HepG2 (cell line): ENCODE measurements at regions not wholly inside any gene's neighbourhood (a gene's known extent, or its start where the extent isn't known, plus 50 kb on each side); places are given as distances from the start of the nearest gene placed in this dataset.

Experiments
- ATAC-seq: fragments of 200-7000 bp; cut with Tn5 transposase; 3 replicates; pipeline ENCODE4 v1.9.1; 2020; ENCODE audit warnings: mild to moderate bottlenecking, moderate library complexity
- BruUV-seq: library from RNA; stranded (reverse); fragments of 400-500 nt; replicated peaks from 2 replicates; lab custom pipeline; 2021; lab: Mats Ljungman, UMichigan
- CTCF ChIA-PET: fragments of 300-600 bp; formaldehyde crosslinking; extraction: SDS; loops from one replicate; lab custom pipeline; 2021; ENCODE audit warnings: low total read pairs, inconsistent platforms, low intra/inter-chr PET ratio; lab: Yijun Ruan, JAX
- POLR2A ChIA-PET: fragments of 350-600 bp; sonication (Branson Sonifier 250); formaldehyde crosslinking; loops from one replicate; lab custom pipeline; 2020; ENCODE audit warnings: antibody characterized with exemption, inconsistent platforms; lab: Yijun Ruan, JAX
- DNase-seq: peaks from one replicate; pipeline ENCODE4 v3.0.0-alpha.2; 2015; ENCODE audit warnings: low spot score
- FAIRE-seq: peaks from 3 replicates; lab custom pipeline; 2011; peaks lifted over from hg19 to GRCh38; lab: Jason Lieb, UNC
- H2AFZ ChIP-seq: one replicate; pipeline ENCODE4 v1.6.1; 2011; ENCODE audit warnings: low read length, inconsistent platforms
- H3K27ac ChIP-seq: fragments of 300-600 bp; 3 replicates; pipeline ENCODE4 v1.8.0; 2011; ENCODE audit warnings: mixed run types, mild to moderate bottlenecking, mixed read lengths, low read length, inconsistent platforms; ENCODE audit not compliant: insufficient read depth; ENCODE audit errors: extremely low read length
- H3K27me3 ChIP-seq, 2 experiments: fragments of 200-600 bp in 1 of 2; 2 replicates in 1 of 2; 3 replicates in 1 of 2; pipeline versions ENCODE4 v1.6.0 to v1.8.0; 2011; ENCODE audit warnings: low read length in 2 of 2, mild to moderate bottlenecking in 2 of 2, moderate library complexity in 2 of 2, inconsistent platforms in 1 of 2; ENCODE audit not compliant: insufficient read depth in 2 of 2, control insufficient read depth in 1 of 2
- H3K36me3 ChIP-seq, 2 experiments: fragments of 200-600 bp in 1 of 2; replicated peaks in 1 of 2; 2 replicates in 1 of 2; 3 replicates in 1 of 2; pipeline versions ENCODE4 v1.5.1 to v1.8.0; 2011; ENCODE audit warnings: low read length in 2 of 2, inconsistent platforms in 1 of 2; ENCODE audit not compliant: insufficient read depth in 2 of 2, control insufficient read depth in 1 of 2
- H3K4me1 ChIP-seq: 2 replicates; pipeline ENCODE4 v1.5.1; 2012; ENCODE audit warnings: low read length, inconsistent platforms; ENCODE audit not compliant: insufficient read depth
- H3K4me2 ChIP-seq: 2 replicates; pipeline ENCODE4 v1.6.0; 2011; ENCODE audit warnings: low read depth, low read length, inconsistent platforms
- H3K4me3 ChIP-seq, 3 experiments: fragments of 200-600 bp in 1 of 3; sonication (generic), shearing (Covaris generic) in 1 of 3; replicated peaks in 1 of 3; 2 replicates each; pipeline ENCODE4 v1.5.1; 2011 to 2016; ENCODE audit warnings: low read length in 3 of 3, inconsistent platforms in 2 of 3, low read depth in 2 of 3, mild to moderate bottlenecking in 2 of 3, control low read depth in 1 of 3, mixed read lengths in 1 of 3; ENCODE audit not compliant: insufficient read depth in 1 of 3
- H3K79me2 ChIP-seq: one replicate; pipeline ENCODE4 v1.6.1; 2011; ENCODE audit warnings: low read length, inconsistent platforms; ENCODE audit not compliant: insufficient read depth
- H3K9ac ChIP-seq: 2 replicates; pipeline ENCODE4 v1.6.0; 2011; ENCODE audit warnings: mild to moderate bottlenecking, low read depth, low read length, inconsistent platforms; ENCODE audit not compliant: insufficient read depth
- H3K9me3 ChIP-seq: 2 replicates; pipeline ENCODE4 v1.5.1; 2012; ENCODE audit warnings: mild to moderate bottlenecking, low read length
- H4K20me1 ChIP-seq: 2 replicates; pipeline ENCODE4 v1.6.0; 2011; ENCODE audit warnings: inconsistent platforms, mild to moderate bottlenecking, low read length, moderate library complexity; ENCODE audit not compliant: insufficient read depth
- ATAD3A ChIP-seq: sonication (generic); formaldehyde crosslinking; IDR thresholded peaks from 2 replicates; pipeline ENCODE4 v1.4.0; 2020; ENCODE audit warnings: missing genetic modification reagents
- ATF7-NPFF ChIP-seq: sonication (generic); formaldehyde crosslinking; IDR thresholded peaks from 2 replicates; pipeline ENCODE4 v1.8.1; 2023; ENCODE audit warnings: mild to moderate bottlenecking, low read depth, missing genetic modification reagents, moderate library complexity
- CBX1 ChIP-seq: IDR thresholded peaks from one replicate; pipeline ENCODE4 v1.6.1; 2016; ENCODE audit warnings: antibody characterized with exemption, low read depth
- KDM3A ChIP-seq: IDR thresholded peaks from 2 replicates; pipeline ENCODE4 v1.6.1; 2018; ENCODE audit warnings: low read depth, missing compliant biosample characterization
- KDM6A ChIP-seq: IDR thresholded peaks from 2 replicates; pipeline ENCODE4 v1.6.1; 2016; ENCODE audit warnings: low read depth
- NCOA5 ChIP-seq: sonication (generic); formaldehyde crosslinking; IDR thresholded peaks from 2 replicates; pipeline ENCODE4 v1.4.0; 2020; ENCODE audit warnings: missing genetic modification reagents
- ZBTB21 ChIP-seq: sonication (generic); formaldehyde crosslinking; IDR thresholded peaks from 2 replicates; pipeline ENCODE4 v1.4.0; 2020; ENCODE audit warnings: missing genetic modification reagents
- ZKSCAN1 ChIP-seq: fragments of 150-350 bp; IDR thresholded peaks from 2 replicates; pipeline ENCODE4 v1.6.1; 2014; ENCODE audit warnings: low read length
- ZNF879 ChIP-seq: sonication (generic); formaldehyde crosslinking; IDR thresholded peaks from 2 replicates; pipeline ENCODE4 v1.8.1; 2023; ENCODE audit warnings: missing genetic modification reagents
- WGBS: methylation state at CpG from one replicate; pipeline ENCODE4 v1.1.6; 2017; ENCODE audit warnings: low lambda C conversion rate; 5-methylcytosine and 5-hydroxymethylcytosine counted together
- in situ Hi-C: cut with HindIII; loops from 2 replicates; pipeline ENCODE4 v1.10.0; 2017; ENCODE audit warnings: low pct_unique_long_range_greater_than_20kb; ENCODE audit not compliant: extremely low pct_ligation_motif_present
- intact Hi-C: fragments of 100-400 bp; cut with micrococcal nuclease; formaldehyde crosslinking; loops from one replicate; pipeline ENCODE4 v1.10.0; 2022; ENCODE audit not compliant: unreplicated experiment
- TF ChIP-seq, protein P1 (sequence below): sonication (generic); formaldehyde crosslinking; IDR thresholded peaks from 2 replicates; pipeline ENCODE4 v1.5.1; 2020; ENCODE audit warnings: missing genetic modification reagents, mild to moderate bottlenecking, borderline replicate concordance
- TF ChIP-seq, protein P2 (sequence below): sonication (generic); formaldehyde crosslinking; IDR thresholded peaks from 2 replicates; pipeline ENCODE4 v1.8.0; 2022; ENCODE audit warnings: mild to moderate bottlenecking, missing genetic modification reagents
- TF ChIP-seq, protein P3 (sequence below): sonication (generic); formaldehyde crosslinking; IDR thresholded peaks from 2 replicates; pipeline ENCODE4 v1.8.1; 2022; ENCODE audit warnings: low read depth, mild to moderate bottlenecking, missing genetic modification reagents
- TF ChIP-seq, protein P4 (sequence below): sonication (generic); formaldehyde crosslinking; conservative IDR thresholded peaks from 2 replicates; pipeline ENCODE4 v1.5.0; 2020; ENCODE audit warnings: missing genetic modification reagents

DNA sequence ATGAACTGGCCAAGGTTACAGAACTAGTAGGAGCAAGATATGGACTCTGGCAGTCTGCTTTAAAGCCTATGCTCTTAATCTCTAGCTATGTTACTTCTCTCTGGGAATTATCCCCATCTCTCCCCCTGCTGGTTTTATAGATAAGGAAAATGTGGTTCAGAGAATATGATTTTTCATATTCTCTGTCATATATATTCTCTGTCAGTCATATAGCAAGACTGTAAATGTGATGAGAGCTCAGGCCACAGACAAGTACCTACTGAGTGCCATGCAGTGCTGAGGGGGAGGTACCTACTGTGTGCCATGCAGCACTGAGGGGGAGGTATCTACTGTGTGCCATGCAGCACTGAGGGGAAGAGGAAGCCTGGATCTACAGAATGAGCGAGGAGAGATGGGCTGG, 220.3 kb upstream of the FGGY start:
- 25% methylated on average over 1 of the region's 1 CpG for WGBS
- POLR2A ChIA-PET = no interaction called here
- no peak for FAIRE-seq
- intact Hi-C loops = loop anchor here (10.0 kb wide), 1 partner anchor 218 kb away; the partner anchor contains the start of gene FGGY
- in situ Hi-C loops = no loop called here
- TF ChIP-seq, protein P1, sequence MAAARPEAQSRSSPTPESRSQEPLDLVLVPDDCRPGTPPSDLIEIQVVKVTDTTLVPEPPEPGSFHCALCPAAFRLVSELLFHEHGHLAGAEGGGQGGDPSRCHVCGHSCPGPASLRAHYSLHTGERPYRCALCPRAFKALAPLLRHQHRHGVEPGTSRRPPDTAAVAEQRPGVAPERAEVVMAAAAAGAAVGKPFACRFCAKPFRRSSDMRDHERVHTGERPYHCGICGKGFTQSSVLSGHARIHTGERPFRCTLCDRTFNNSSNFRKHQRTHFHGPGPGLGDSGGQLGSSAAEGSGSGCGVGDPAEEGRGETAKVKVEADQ (CRISPR knock-in tag) = no peak
- no peak for TF ChIP-seq NCOA5 (CRISPR knock-in tag)
- TF ChIP-seq, protein P2, sequence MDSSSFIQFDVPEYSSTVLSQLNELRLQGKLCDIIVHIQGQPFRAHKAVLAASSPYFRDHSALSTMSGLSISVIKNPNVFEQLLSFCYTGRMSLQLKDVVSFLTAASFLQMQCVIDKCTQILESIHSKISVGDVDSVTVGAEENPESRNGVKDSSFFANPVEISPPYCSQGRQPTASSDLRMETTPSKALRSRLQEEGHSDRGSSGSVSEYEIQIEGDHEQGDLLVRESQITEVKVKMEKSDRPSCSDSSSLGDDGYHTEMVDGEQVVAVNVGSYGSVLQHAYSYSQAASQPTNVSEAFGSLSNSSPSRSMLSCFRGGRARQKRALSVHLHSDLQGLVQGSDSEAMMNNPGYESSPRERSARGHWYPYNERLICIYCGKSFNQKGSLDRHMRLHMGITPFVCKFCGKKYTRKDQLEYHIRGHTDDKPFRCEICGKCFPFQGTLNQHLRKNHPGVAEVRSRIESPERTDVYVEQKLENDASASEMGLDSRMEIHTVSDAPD = no peak
- peak; percentile 73; the same call in 1 of the 2 replicates for TF ChIP-seq ZKSCAN1
- no peak for TF ChIP-seq ATAD3A (CRISPR knock-in tag)
- TF ChIP-seq, all 625 proteins: peak for 1
- ATAC-seq (no peak), DNase-seq (no peak)
- Histone ChIP-seq H3K9ac (no peak overlapping the region), H3K36me3 (no peaks in the 10 kb centered on the region), H3K4me1 (peaks cover 64% of the 10 kb centered on the region), H3K4me3 (no peak overlapping the region), H2AFZ (no peak overlapping the region), H3K4me2 (no peak overlapping the region), H3K27ac (no peak overlapping the region), H3K9me3 (no peaks in the 10 kb centered on the region), H3K27me3 (0 out of 5 replicates have a peak, but pooled peaks cover 0 to 5% of the 10 kb centered on the region in 2 experiments), H4K20me1 (no peaks in the 10 kb centered on the region), H3K79me2 (no peaks in the 10 kb centered on the region)
- CTCF ChIA-PET = no interaction called here
- BruUV-seq = no TSS peak

DNA sequence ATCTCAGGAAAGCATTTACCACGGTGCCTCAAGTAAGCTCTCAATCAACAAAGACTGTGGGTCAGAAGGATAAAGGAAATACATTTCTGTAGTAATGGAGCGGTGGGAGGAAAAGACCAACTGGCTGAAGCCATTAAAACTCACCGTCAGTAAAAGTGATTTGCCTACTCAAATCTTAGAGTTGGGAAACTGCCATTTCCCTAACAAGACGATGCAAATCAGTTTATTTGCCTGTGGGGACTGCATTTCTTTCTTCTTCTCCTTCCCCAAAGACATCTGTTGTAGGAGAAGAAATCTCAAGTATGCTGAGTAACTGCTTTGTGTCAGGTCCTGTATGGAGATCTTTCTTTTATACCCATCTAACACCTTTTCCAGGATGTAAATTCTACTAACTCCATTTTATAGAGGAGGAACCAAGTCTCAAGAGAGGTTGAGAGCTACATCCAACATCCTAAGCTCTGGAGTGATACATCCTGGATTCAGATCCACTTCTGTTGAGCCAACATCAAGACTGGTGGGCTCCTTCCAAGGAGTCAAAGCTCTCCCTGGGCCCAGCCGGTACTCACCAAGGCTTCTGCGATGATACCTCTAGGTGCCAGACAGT, 219.3 kb upstream of the FGGY start:
- Histone ChIP-seq H3K36me3 (no peaks in the 10 kb centered on the region), H3K4me1 (peaks cover 55% of the 10 kb centered on the region), H2AFZ (no peak overlapping the region), H3K27me3 (peaks cover 0 to 5% of the 10 kb centered on the region in 2 experiments; a peak in 1 of 5 replicates), H3K9me3 (no peaks in the 10 kb centered on the region), H3K9ac (no peak overlapping the region), H3K4me3 (no peak overlapping the region), H3K4me2 (no peak overlapping the region), H3K27ac (no peak overlapping the region), H3K79me2 (no peaks in the 10 kb centered on the region), H4K20me1 (no peaks in the 10 kb centered on the region)
- in situ Hi-C loops (no loop called here), intact Hi-C loops (loop anchor here (10.0 kb wide), 1 partner anchor 217 kb away; the partner anchor contains the start of gene FGGY)
- POLR2A ChIA-PET = no interaction called here
- no peak for DNase-seq
- no peak for ATAC-seq
- no TSS peak for BruUV-seq
- WGBS = 62% methylated on average over 6 of the region's 6 CpGs
- FAIRE-seq = no peak
- CTCF ChIA-PET = no interaction called here
- TF ChIP-seq ZNF879 (CRISPR knock-in tag) (no peak), KDM3A (CRISPR knock-in tag) (no peak), ATF7-NPFF (CRISPR knock-in tag) (no peak), KDM6A (CRISPR knock-in tag) (no peak), ZBTB21 (CRISPR knock-in tag) (no peak), CBX1 (no peak)
- TF ChIP-seq, protein P3, sequence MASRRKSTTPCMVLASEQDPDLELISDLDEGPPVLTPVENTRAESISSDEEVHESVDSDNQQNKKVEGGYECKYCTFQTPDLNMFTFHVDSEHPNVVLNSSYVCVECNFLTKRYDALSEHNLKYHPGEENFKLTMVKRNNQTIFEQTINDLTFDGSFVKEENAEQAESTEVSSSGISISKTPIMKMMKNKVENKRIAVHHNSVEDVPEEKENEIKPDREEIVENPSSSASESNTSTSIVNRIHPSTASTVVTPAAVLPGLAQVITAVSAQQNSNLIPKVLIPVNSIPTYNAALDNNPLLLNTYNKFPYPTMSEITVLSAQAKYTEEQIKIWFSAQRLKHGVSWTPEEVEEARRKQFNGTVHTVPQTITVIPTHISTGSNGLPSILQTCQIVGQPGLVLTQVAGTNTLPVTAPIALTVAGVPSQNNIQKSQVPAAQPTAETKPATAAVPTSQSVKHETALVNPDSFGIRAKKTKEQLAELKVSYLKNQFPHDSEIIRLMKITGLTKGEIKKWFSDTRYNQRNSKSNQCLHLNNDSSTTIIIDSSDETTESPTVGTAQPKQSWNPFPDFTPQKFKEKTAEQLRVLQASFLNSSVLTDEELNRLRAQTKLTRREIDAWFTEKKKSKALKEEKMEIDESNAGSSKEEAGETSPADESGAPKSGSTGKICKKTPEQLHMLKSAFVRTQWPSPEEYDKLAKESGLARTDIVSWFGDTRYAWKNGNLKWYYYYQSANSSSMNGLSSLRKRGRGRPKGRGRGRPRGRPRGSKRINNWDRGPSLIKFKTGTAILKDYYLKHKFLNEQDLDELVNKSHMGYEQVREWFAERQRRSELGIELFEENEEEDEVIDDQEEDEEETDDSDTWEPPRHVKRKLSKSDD (CRISPR knock-in tag) = no peak
- TF ChIP-seq, protein P4, sequence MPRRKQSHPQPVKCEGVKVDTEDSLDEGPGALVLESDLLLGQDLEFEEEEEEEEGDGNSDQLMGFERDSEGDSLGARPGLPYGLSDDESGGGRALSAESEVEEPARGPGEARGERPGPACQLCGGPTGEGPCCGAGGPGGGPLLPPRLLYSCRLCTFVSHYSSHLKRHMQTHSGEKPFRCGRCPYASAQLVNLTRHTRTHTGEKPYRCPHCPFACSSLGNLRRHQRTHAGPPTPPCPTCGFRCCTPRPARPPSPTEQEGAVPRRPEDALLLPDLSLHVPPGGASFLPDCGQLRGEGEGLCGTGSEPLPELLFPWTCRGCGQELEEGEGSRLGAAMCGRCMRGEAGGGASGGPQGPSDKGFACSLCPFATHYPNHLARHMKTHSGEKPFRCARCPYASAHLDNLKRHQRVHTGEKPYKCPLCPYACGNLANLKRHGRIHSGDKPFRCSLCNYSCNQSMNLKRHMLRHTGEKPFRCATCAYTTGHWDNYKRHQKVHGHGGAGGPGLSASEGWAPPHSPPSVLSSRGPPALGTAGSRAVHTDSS (CRISPR knock-in tag) = no peak
